Adrenal gland (tissue), 5 donors: ENCODE measurements at regions not wholly inside any gene's neighbourhood (a gene's known extent, or its start where the extent isn't known, plus 50 kb on each side); places are given as distances from the start of the nearest gene placed in this dataset.

ENCODE experiments used
- CTCF ChIP-seq, 6 experiments: fragments of 450-650 bp in 4 of 6; fragments of 200-600 bp in 2 of 6; sonication (generic) in 1 of 6; IDR thresholded peaks; 1 replicate in 5 of 6; 2 replicates in 1 of 6; pipeline versions ENCODE4 v1.5.1 to v1.8.0; 2016 to 2021; ENCODE audit warnings: antibody characterized with exemption in 6 of 6, mild to moderate bottlenecking in 2 of 6, moderate library complexity in 1 of 6
- POLR2A ChIP-seq, 2 donors: fragments of 450-650 bp; IDR thresholded peaks; one replicate each; pipeline ENCODE4 v1.6.1; 2017; ENCODE audit warnings: antibody characterized with exemption in 2 of 2, mild to moderate bottlenecking in 2 of 2, moderate library complexity in 1 of 2
- donor health status: DM: no; HTN: no; CAD: no.

GRCh38 chr2:224209555-224210285 is 170.6 kb upstream of the SERPINE2 start:
- TF ChIP-seq CTCF (IDR thresholded peaks at IDR 0.05), result no peak
- TF ChIP-seq POLR2A (IDR thresholded peaks at IDR 0.05), result no peak
